ENCODE measurements at regions not wholly inside any gene's neighbourhood (a gene's known extent, or its start where the extent isn't known, plus 50 kb on each side); places are given as distances from the start of the nearest gene placed in this dataset.

DNA sequence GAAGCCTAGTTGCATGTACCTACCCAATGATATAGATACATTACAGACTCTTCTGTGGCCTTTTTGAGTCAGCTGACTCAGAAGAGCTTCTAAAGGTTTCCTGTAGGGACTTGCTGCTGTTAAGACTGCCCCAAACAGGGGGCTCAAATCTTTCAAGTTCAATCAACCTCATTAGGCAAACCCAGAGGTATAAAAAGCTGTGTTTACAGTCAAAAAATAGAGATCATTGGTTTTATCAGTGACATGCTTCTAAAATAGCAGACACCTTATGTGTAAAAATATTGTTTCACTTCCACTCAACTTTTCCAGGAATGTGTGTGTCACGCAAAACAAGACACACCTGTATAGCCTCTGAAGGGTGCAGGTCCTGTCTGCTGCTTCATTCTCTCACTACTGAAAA lies 624.3 kb upstream of the FANCL start:
- WGBS, 3 donors: 85 to 100% (median 86%) methylated on average over 1 of the region's 1 CpG
- Histone ChIP-seq H3K9me3 (ENCODE audit: control insufficient read depth in 2 of 2, insufficient read depth in 1 of 2, low read depth in 1 of 2, low read length in 1 of 2) (peaks cover 0 to 3% of the 10 kb centered on the region in 2 donors), H3K4me1 (ENCODE audit: control insufficient read depth in 3 of 3, insufficient read depth in 2 of 3, low read depth in 1 of 3, low read length in 2 of 3) (no peaks in the 10 kb centered on the region), H3K27me3 (ENCODE audit: control insufficient read depth in 3 of 3, insufficient read depth in 3 of 3, low read length in 3 of 3) (no peaks in the 10 kb centered on the region), H3K4me3 (ENCODE audit: low read depth in 1 of 3, low read length in 3 of 3) (no peak overlapping the region), H3K27ac (ENCODE audit: low read depth in 1 of 3, low read length in 2 of 3) (no peak overlapping the region), H3K36me3 (ENCODE audit: control insufficient read depth in 3 of 3, insufficient read depth in 2 of 3, low read depth in 1 of 3, low read length in 3 of 3) (no peaks in the 10 kb centered on the region)
- no peak for FAIRE-seq
- no peak for DNase-seq

DNA sequence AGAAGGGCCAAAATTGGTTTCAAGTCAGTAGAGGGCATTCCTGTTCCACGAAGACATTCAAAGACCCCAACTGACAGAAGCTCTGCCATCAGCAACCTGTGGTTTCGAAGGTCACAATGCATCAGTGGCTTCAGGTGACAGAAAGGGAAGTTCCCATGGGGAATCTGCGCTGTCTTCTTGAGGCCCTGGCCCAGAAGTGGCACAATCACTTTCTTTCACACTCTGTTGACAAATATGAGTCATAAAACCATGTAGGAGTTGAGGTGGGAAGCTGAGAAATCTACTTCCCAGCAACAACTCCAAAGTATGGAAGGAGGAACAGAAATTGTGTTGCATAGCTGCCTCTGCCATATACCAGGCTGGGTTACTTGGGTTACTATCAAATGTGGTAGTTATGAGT lies 621.1 kb upstream of the FANCL start:
- WGBS, 3 donors: 64 to 82% (median 74%) methylated on average over 3 of the region's 3 CpGs
- Histone ChIP-seq H3K4me3 (ENCODE audit: low read depth in 1 of 3, low read length in 3 of 3) (no peak overlapping the region), H3K27me3 (ENCODE audit: control insufficient read depth in 3 of 3, insufficient read depth in 3 of 3, low read length in 3 of 3) (no peaks in the 10 kb centered on the region), H3K27ac (ENCODE audit: low read depth in 1 of 3, low read length in 2 of 3) (no peak overlapping the region), H3K4me1 (ENCODE audit: control insufficient read depth in 3 of 3, insufficient read depth in 2 of 3, low read depth in 1 of 3, low read length in 2 of 3) (no peaks in the 10 kb centered on the region), H3K36me3 (ENCODE audit: control insufficient read depth in 3 of 3, insufficient read depth in 2 of 3, low read depth in 1 of 3, low read length in 3 of 3) (no peaks in the 10 kb centered on the region), H3K9me3 (ENCODE audit: control insufficient read depth in 2 of 2, insufficient read depth in 1 of 2, low read depth in 1 of 2, low read length in 1 of 2) (peaks cover 0 to 3% of the 10 kb centered on the region in 2 donors)
- no peak for FAIRE-seq
- no peak for DNase-seq

DNA sequence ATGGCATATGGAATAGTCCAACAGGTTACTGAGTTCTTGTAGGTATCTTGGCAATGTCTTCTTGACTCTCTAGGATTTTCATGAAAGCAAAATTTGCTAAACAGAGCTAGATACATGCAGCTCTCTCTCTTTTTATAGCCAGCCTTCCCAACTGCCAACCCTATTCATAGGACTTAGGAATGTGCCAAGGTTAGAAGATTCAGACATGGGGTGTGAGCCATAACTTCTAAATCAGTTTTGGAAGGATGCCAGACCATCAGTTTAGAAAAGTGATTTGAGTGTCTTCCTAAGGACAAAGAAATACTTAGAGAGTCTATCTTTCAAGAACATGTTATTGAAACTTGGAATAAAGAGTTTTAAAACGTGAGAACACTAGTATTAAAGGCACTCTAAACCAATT lies 619.5 kb upstream of the FANCL start:
- FAIRE-seq (no peak), DNase-seq (no peak)
- WGBS, 3 donors: 39 to 53% (median 44%) methylated on average over 1 of the region's 1 CpG
- Histone ChIP-seq H3K27me3 (ENCODE audit: control insufficient read depth in 3 of 3, insufficient read depth in 3 of 3, low read length in 3 of 3) (no peaks in the 10 kb centered on the region), H3K27ac (ENCODE audit: low read depth in 1 of 3, low read length in 2 of 3) (no peak overlapping the region), H3K4me1 (ENCODE audit: control insufficient read depth in 3 of 3, insufficient read depth in 2 of 3, low read depth in 1 of 3, low read length in 2 of 3) (no peaks in the 10 kb centered on the region), H3K36me3 (ENCODE audit: control insufficient read depth in 3 of 3, insufficient read depth in 2 of 3, low read depth in 1 of 3, low read length in 3 of 3) (no peaks in the 10 kb centered on the region), H3K4me3 (ENCODE audit: low read depth in 1 of 3, low read length in 3 of 3) (no peak overlapping the region), H3K9me3 (ENCODE audit: control insufficient read depth in 2 of 2, insufficient read depth in 1 of 2, low read depth in 1 of 2, low read length in 1 of 2) (peaks cover 0 to 3% of the 10 kb centered on the region in 2 donors)

DNA sequence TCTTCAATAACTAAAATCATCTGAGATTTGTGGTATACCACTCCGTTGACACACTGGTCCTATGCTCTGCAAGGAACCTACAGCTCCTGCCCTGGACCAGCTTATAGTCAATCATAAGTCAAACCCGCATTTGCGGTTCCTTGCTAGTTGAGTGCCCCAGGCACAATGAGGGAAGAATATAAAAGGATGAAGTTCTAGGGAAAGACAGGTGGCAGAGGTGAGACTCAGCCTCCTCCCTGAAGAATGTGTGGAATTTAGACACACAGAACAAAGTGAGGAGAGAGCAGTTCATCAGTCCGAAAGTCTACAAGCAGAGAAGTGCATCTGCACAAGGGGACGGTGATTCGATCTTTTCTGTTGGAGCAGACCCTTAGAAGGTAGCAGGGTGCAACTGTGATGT lies 615.0 kb upstream of the FANCL start:
- no peak overlapping the region for H3K27ac ChIP-seq (ENCODE audit: low read depth in 1 of 3, low read length in 2 of 3)
- no peak overlapping the region for H3K4me3 ChIP-seq (ENCODE audit: low read depth in 1 of 3, low read length in 3 of 3)
- H3K4me1 ChIP-seq (ENCODE audit: control insufficient read depth in 3 of 3, insufficient read depth in 2 of 3, low read depth in 1 of 3, low read length in 2 of 3): no peaks in the 10 kb centered on the region
- no peaks in the 10 kb centered on the region for H3K9me3 ChIP-seq (ENCODE audit: control insufficient read depth in 2 of 2, insufficient read depth in 1 of 2, low read depth in 1 of 2, low read length in 1 of 2)
- WGBS, 3 donors: 66 to 81% (median 78%) methylated on average over 6 of the region's 6 CpGs
- DNase-seq: no peak
- no peaks in the 10 kb centered on the region for H3K36me3 ChIP-seq (ENCODE audit: control insufficient read depth in 3 of 3, insufficient read depth in 2 of 3, low read depth in 1 of 3, low read length in 3 of 3)
- H3K27me3 ChIP-seq (ENCODE audit: control insufficient read depth in 3 of 3, insufficient read depth in 3 of 3, low read length in 3 of 3): no peaks in the 10 kb centered on the region
- FAIRE-seq: no peak

DNA sequence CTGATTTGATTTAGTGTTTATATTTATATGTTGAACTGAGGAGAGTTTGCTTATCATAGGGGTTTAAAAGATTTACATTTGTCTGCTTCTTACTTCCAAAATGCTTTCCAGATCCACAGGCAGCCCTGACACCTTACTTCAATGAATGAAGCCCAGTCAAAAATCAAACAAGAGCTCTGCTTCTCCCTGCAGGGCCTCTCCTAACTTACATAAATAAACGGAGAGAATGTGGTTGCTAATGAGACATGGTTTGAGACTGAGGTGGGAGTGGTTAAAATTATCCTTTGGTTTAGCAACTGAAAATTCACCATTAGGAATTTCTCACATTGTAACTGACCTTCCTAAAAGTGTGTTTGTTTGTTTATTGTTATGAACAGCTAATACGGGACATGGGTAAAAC lies 612.3 kb upstream of the FANCL start:
- DNase-seq (no peak), FAIRE-seq (no peak)
- Histone ChIP-seq H3K4me3 (ENCODE audit: low read depth in 1 of 3, low read length in 3 of 3) (no peak overlapping the region), H3K4me1 (ENCODE audit: control insufficient read depth in 3 of 3, insufficient read depth in 2 of 3, low read depth in 1 of 3, low read length in 2 of 3) (no peaks in the 10 kb centered on the region), H3K27me3 (ENCODE audit: control insufficient read depth in 3 of 3, insufficient read depth in 3 of 3, low read length in 3 of 3) (no peaks in the 10 kb centered on the region), H3K9me3 (ENCODE audit: control insufficient read depth in 2 of 2, insufficient read depth in 1 of 2, low read depth in 1 of 2, low read length in 1 of 2) (no peaks in the 10 kb centered on the region), H3K27ac (ENCODE audit: low read depth in 1 of 3, low read length in 2 of 3) (no peak overlapping the region), H3K36me3 (ENCODE audit: control insufficient read depth in 3 of 3, insufficient read depth in 2 of 3, low read depth in 1 of 3, low read length in 3 of 3) (no peaks in the 10 kb centered on the region)
- WGBS, 3 donors: 51 to 82% (median 76%) methylated on average over 2 of the region's 2 CpGs

DNA sequence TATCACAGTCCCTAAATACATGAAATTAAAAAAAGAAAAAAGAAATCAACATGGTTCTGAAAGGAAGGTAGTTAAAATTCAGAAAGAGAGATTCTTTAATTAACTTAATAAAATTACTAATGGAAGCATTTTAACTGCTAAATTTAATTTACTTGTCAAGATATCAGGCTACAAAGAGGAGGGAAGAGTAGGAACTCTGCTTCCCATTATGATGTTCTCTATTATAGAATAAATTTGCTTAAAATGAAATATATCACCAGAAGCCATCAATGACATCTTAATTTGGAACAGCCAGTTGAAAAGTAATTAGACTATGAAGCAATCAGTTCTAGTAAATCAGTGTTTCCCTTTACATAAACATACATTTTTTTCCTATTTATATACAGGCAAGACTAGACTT lies 611.8 kb upstream of the FANCL start:
- no peak overlapping the region for H3K27ac ChIP-seq (ENCODE audit: low read depth in 1 of 3, low read length in 2 of 3)
- no peaks in the 10 kb centered on the region for H3K27me3 ChIP-seq (ENCODE audit: control insufficient read depth in 3 of 3, insufficient read depth in 3 of 3, low read length in 3 of 3)
- H3K9me3 ChIP-seq (ENCODE audit: control insufficient read depth in 2 of 2, insufficient read depth in 1 of 2, low read depth in 1 of 2, low read length in 1 of 2): no peaks in the 10 kb centered on the region
- FAIRE-seq: no peak
- DNase-seq: no peak
- no peaks in the 10 kb centered on the region for H3K36me3 ChIP-seq (ENCODE audit: control insufficient read depth in 3 of 3, insufficient read depth in 2 of 3, low read depth in 1 of 3, low read length in 3 of 3)
- H3K4me3 ChIP-seq (ENCODE audit: low read depth in 1 of 3, low read length in 3 of 3): no peak overlapping the region
- H3K4me1 ChIP-seq (ENCODE audit: control insufficient read depth in 3 of 3, insufficient read depth in 2 of 3, low read depth in 1 of 3, low read length in 2 of 3): no peaks in the 10 kb centered on the region

DNA sequence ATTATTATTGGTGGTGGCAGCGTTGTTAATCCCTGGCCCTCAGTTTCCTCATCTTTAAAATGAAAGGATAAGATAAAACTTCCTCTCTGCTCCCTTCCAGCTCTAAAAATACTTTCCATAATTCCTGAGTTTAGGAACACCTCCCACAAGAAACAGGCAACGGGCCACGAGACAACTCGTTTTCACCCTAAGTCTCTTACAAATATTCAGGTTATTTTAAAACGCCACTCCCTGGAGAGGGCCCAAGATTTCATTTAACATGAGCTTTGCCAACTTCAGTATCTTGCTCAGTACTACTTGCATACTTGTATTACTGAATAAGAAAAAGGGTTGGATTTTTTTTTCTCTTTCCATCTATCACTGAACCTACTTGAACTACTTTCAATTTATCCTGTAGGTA lies 611.1 kb upstream of the FANCL start:
- H3K27ac ChIP-seq (ENCODE audit: low read depth in 1 of 3, low read length in 2 of 3): no peak overlapping the region

DNA sequence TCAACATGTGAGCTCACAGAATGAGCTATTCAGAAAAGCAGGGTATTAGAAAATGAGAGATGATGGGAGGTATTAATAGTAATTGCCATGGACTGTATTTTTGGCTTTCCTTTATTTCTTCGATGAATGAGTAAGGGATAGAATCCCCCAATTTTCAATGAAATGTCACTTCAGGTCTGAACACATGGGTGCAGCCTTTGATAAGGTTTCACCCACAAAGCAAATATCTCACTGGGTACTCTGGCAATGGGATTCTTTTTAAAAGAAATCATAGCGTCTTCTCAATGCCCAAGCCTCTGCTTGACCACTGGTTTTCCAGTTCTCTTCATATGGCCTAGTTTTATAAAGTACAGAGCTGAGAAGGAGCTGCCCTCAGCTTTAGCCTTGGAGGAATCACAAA lies 610.5 kb upstream of the FANCL start:
- H3K9me3 ChIP-seq (ENCODE audit: control insufficient read depth in 2 of 2, insufficient read depth in 1 of 2, low read depth in 1 of 2, low read length in 1 of 2): no peaks in the 10 kb centered on the region
- no peaks in the 10 kb centered on the region for H3K27me3 ChIP-seq (ENCODE audit: control insufficient read depth in 3 of 3, insufficient read depth in 3 of 3, low read length in 3 of 3)
- no peaks in the 10 kb centered on the region for H3K4me1 ChIP-seq (ENCODE audit: control insufficient read depth in 3 of 3, insufficient read depth in 2 of 3, low read depth in 1 of 3, low read length in 2 of 3)
- 61 to 75% (median 67%) methylated on average over 2 of the region's 2 CpGs for WGBS, 3 donors
- H3K36me3 ChIP-seq (ENCODE audit: control insufficient read depth in 3 of 3, insufficient read depth in 2 of 3, low read depth in 1 of 3, low read length in 3 of 3): no peaks in the 10 kb centered on the region
- no peak overlapping the region for H3K27ac ChIP-seq (ENCODE audit: low read depth in 1 of 3, low read length in 2 of 3)
- DNase-seq (no peak), FAIRE-seq (no peak)
- H3K4me3 ChIP-seq (ENCODE audit: low read depth in 1 of 3, low read length in 3 of 3): no peak overlapping the region

More for the DNA sequence above, 611.1 kb upstream of the FANCL start:
- DNase-seq: no peak
- no peaks in the 10 kb centered on the region for H3K36me3 ChIP-seq (ENCODE audit: control insufficient read depth in 3 of 3, insufficient read depth in 2 of 3, low read depth in 1 of 3, low read length in 3 of 3)
- 73 to 88% (median 85%) methylated on average over 5 of the region's 5 CpGs for whole genome bisulfite sequencing, 3 donors
- no peaks in the 10 kb centered on the region for H3K4me1 ChIP-seq (ENCODE audit: control insufficient read depth in 3 of 3, insufficient read depth in 2 of 3, low read depth in 1 of 3, low read length in 2 of 3)
- FAIRE-seq: no peak
- no peaks in the 10 kb centered on the region for H3K27me3 ChIP-seq (ENCODE audit: control insufficient read depth in 3 of 3, insufficient read depth in 3 of 3, low read length in 3 of 3)
- H3K9me3 ChIP-seq (ENCODE audit: control insufficient read depth in 2 of 2, insufficient read depth in 1 of 2, low read depth in 1 of 2, low read length in 1 of 2): no peaks in the 10 kb centered on the region
- H3K4me3 ChIP-seq (ENCODE audit: low read depth in 1 of 3, low read length in 3 of 3): no peak overlapping the region

DNA sequence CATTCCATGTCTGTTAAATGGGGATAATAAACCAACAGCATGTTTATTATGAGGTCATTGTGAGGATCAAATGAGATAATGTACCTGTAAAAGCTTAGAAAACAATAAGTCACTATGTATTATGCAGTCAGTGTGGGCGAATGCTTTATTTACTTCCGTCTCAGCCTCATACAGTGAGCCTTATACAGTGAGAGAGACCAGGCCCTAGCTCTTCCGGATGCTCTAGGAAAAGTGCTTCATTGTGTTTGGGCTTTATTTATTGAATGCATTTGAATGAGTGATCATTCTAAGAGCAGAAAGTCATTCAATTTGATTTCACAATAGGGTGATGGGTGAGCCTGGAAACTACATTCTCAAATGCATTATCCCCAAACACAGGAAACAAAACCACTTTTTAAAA lies 603.9 kb upstream of the FANCL start:
- DNase-seq (no peak), FAIRE-seq (no peak)
- 73 to 77% (median 73%) methylated on average over 3 of the region's 3 CpGs for WGBS, 3 donors
- Histone ChIP-seq H3K4me3 (ENCODE audit: low read depth in 1 of 3, low read length in 3 of 3) (no peak overlapping the region), H3K9me3 (ENCODE audit: control insufficient read depth in 2 of 2, insufficient read depth in 1 of 2, low read depth in 1 of 2, low read length in 1 of 2) (no peaks in the 10 kb centered on the region), H3K36me3 (ENCODE audit: control insufficient read depth in 3 of 3, insufficient read depth in 2 of 3, low read depth in 1 of 3, low read length in 3 of 3) (no peaks in the 10 kb centered on the region), H3K27me3 (ENCODE audit: control insufficient read depth in 3 of 3, insufficient read depth in 3 of 3, low read length in 3 of 3) (no peaks in the 10 kb centered on the region), H3K27ac (ENCODE audit: low read depth in 1 of 3, low read length in 2 of 3) (no peak overlapping the region), H3K4me1 (ENCODE audit: control insufficient read depth in 3 of 3, insufficient read depth in 2 of 3, low read depth in 1 of 3, low read length in 2 of 3) (no peaks in the 10 kb centered on the region)

Measured in small intestine (tissue), 7 donors.